SW 1271 (cell line): ENCODE measurements at regions not wholly inside any gene's neighbourhood (a gene's known extent, or its start where the extent isn't known, plus 50 kb on each side); places are given as distances from the start of the nearest gene placed in this dataset.
"Not testable (repeated sequence)": the region's sequence is repeated elsewhere in the genome, so short reads cannot be mapped to it uniquely, and the experiment has no call there.

ENCODE experiments used
- DNase-seq, 2 experiments: peaks; one replicate each; lab custom pipeline; 2025; lab: John Stamatoyannopoulos, UW

- no peak for DNase-seq
These were observed 436.6 kb downstream of the VGLL3 start for GRCh38 chr3:86554383-86554782.

- DNase-seq: no peak
These were observed 443.3 kb downstream of the VGLL3 start for GRCh38 chr3:86547692-86548091.

GRCh38 chr3:86537171-86537570 is 453.8 kb downstream of the VGLL3 start:
- DNase-seq: no peak

- DNase-seq: no peak
These were observed 471.1 kb downstream of the VGLL3 start for GRCh38 chr3:86519819-86520218.

- DNase-seq: no peak
These were observed 509.3 kb downstream of the VGLL3 start for GRCh38 chr3:86481636-86482035.

- no peak for DNase-seq
These were observed 509.9 kb downstream of the VGLL3 start for GRCh38 chr3:86481031-86481430.

GRCh38 chr3:86464180-86464579 is 526.8 kb downstream of the VGLL3 start:
- DNase-seq: no peak

GRCh38 chr3:86451749-86452148 is 539.2 kb downstream of the VGLL3 start:
- DNase-seq: no peak

GRCh38 chr3:86438544-86438943 is 552.4 kb downstream of the VGLL3 start:
- no peak for DNase-seq

GRCh38 chr3:86427343-86427742 is 563.6 kb downstream of the VGLL3 start:
- DNase-seq: no peak

GRCh38 chr3:86420990-86421739 is 569.8 kb downstream of the VGLL3 start:
- no peak for DNase-seq

- no peak for DNase-seq
These were observed 572.1 kb downstream of the VGLL3 start for GRCh38 chr3:86418861-86419260.

- DNase-seq: no peak
These were observed 574.6 kb downstream of the VGLL3 start for GRCh38 chr3:86416334-86416733.

GRCh38 chr3:86413645-86414044 is 577.3 kb downstream of the VGLL3 start:
- no peak for DNase-seq

GRCh38 chr3:86410587-86410986 is 580.4 kb downstream of the VGLL3 start:
- DNase-seq: no peak

- DNase-seq: not testable (repeated sequence)
These were observed 601.2 kb downstream of the VGLL3 start for GRCh38 chr3:86389759-86390158.

GRCh38 chr3:86388820-86389219 is 602.1 kb downstream of the VGLL3 start:
- no peak for DNase-seq

GRCh38 chr3:86382556-86382955 is 608.4 kb downstream of the VGLL3 start:
- no peak for DNase-seq

GRCh38 chr3:86381247-86381646 is 609.7 kb downstream of the VGLL3 start:
- DNase-seq: no peak

- DNase-seq: no peak
These were observed 611.7 kb downstream of the VGLL3 start for GRCh38 chr3:86379280-86379679.

- no peak for DNase-seq
These were observed 612.1 kb downstream of the VGLL3 start for GRCh38 chr3:86378829-86379228.

- not testable (repeated sequence) for DNase-seq
These were observed 655.4 kb downstream of the VGLL3 start for GRCh38 chr3:86335566-86335965.

GRCh38 chr3:86333636-86334035 is 657.3 kb downstream of the VGLL3 start:
- DNase-seq: no peak

- DNase-seq: no peak
These were observed 687.0 kb downstream of the VGLL3 start for GRCh38 chr3:86303935-86304334.
